ENCODE measurements at regions not wholly inside any gene's neighbourhood (a gene's known extent, or its start where the extent isn't known, plus 50 kb on each side); places are given as distances from the start of the nearest gene placed in this dataset.

- no peak for DNase-seq (ENCODE audit: low read depth in 1 of 2, low spot score in 2 of 2)
- H3K36me3 ChIP-seq: no peaks in the 10 kb centered on the region
- H3K4me1 ChIP-seq (replicated peaks): 0 out of 2 replicates have a peak, but pooled peaks cover 7% of the 10 kb centered on the region
- H3K9me3 ChIP-seq (replicated peaks): no peaks in the 10 kb centered on the region
- no peaks in the 10 kb centered on the region for H3K27me3 ChIP-seq (replicated peaks)
- no peak overlapping the region for H3K4me3 ChIP-seq
- H3K27ac ChIP-seq: no peak overlapping the region
Observed at GRCh38 chr9:92180002-92180400, 64.8 kb upstream of the SPTLC1 start.

- Histone ChIP-seq H3K4me3 (no peak overlapping the region), H3K4me1 (replicated peaks) (0 out of 2 replicates have a peak, but pooled peaks cover 7% of the 10 kb centered on the region), H3K27me3 (replicated peaks) (no peaks in the 10 kb centered on the region), H3K27ac (no peak overlapping the region), H3K36me3 (no peaks in the 10 kb centered on the region), H3K9me3 (replicated peaks) (no peaks in the 10 kb centered on the region)
- no peak for DNase-seq (ENCODE audit: low read depth in 1 of 2, low spot score in 2 of 2)
Observed at GRCh38 chr9:92179286-92180001, 64.2 kb upstream of the SPTLC1 start.

GRCh38 chr9:92177591-92177990, 62.4 kb upstream of the SPTLC1 start:
- H3K27ac ChIP-seq: no peak overlapping the region
- no peak overlapping the region for H3K4me3 ChIP-seq
- no peaks in the 10 kb centered on the region for H3K27me3 ChIP-seq (replicated peaks)
- no peaks in the 10 kb centered on the region for H3K36me3 ChIP-seq
- 0 out of 2 replicates have a peak, but pooled peaks cover 7% of the 10 kb centered on the region for H3K4me1 ChIP-seq (replicated peaks)
- peaks cover 2% of the 10 kb centered on the region; the same call in 1 of the 2 replicates for H3K9me3 ChIP-seq (replicated peaks)
- DNase-seq (ENCODE audit: low read depth in 1 of 2, low spot score in 2 of 2): no peak

- Histone ChIP-seq H3K36me3 (no peaks in the 10 kb centered on the region), H3K4me1 (replicated peaks) (0 out of 2 replicates have a peak, but pooled peaks cover 7% of the 10 kb centered on the region), H3K27me3 (replicated peaks) (no peaks in the 10 kb centered on the region), H3K4me3 (no peak overlapping the region), H3K9me3 (replicated peaks) (peaks cover 2% of the 10 kb centered on the region; the same call in 1 of the 2 replicates), H3K27ac (no peak overlapping the region)
- no peak for DNase-seq (ENCODE audit: low read depth in 1 of 2, low spot score in 2 of 2)
Observed at GRCh38 chr9:92176800-92177185, 61.6 kb upstream of the SPTLC1 start.

- no peak for DNase-seq (ENCODE audit: low read depth in 1 of 2, low spot score in 2 of 2)
- no peaks in the 10 kb centered on the region for H3K36me3 ChIP-seq
- H3K4me1 ChIP-seq (replicated peaks): 0 out of 2 replicates have a peak, but pooled peaks cover 7% of the 10 kb centered on the region
- peaks cover 2% of the 10 kb centered on the region; the same call in 1 of the 2 replicates for H3K9me3 ChIP-seq (replicated peaks)
- H3K4me3 ChIP-seq: no peak overlapping the region
- no peak overlapping the region for H3K27ac ChIP-seq
- H3K27me3 ChIP-seq (replicated peaks): no peaks in the 10 kb centered on the region
Observed at GRCh38 chr9:92176068-92176799, 61.0 kb upstream of the SPTLC1 start.

GRCh38 chr9:92175441-92175840, 60.2 kb upstream of the SPTLC1 start:
- no peak for DNase-seq (ENCODE audit: low read depth in 1 of 2, low spot score in 2 of 2)
- Histone ChIP-seq H3K27me3 (replicated peaks) (no peaks in the 10 kb centered on the region), H3K27ac (no peak overlapping the region), H3K4me3 (no peak overlapping the region), H3K4me1 (replicated peaks) (no peaks in the 10 kb centered on the region), H3K36me3 (no peaks in the 10 kb centered on the region), H3K9me3 (replicated peaks) (peaks cover 2% of the 10 kb centered on the region; the same call in 1 of the 2 replicates)

GRCh38 chr9:92173318-92173717, 58.1 kb upstream of the SPTLC1 start:
- H3K27me3 ChIP-seq (replicated peaks): no peaks in the 10 kb centered on the region

GRCh38 chr9:92171822-92172221, 56.6 kb upstream of the SPTLC1 start:
- H3K9me3 ChIP-seq (replicated peaks): peaks cover 2% of the 10 kb centered on the region; the same call in 1 of the 2 replicates
- no peaks in the 10 kb centered on the region for H3K27me3 ChIP-seq (replicated peaks)
- no peaks in the 10 kb centered on the region for H3K36me3 ChIP-seq
- no peaks in the 10 kb centered on the region for H3K4me1 ChIP-seq (replicated peaks)
- no peak overlapping the region for H3K27ac ChIP-seq
- DNase-seq (ENCODE audit: low read depth in 1 of 2, low spot score in 2 of 2): no peak
- H3K4me3 ChIP-seq: no peak overlapping the region

More at GRCh38 chr9:92173318-92173717, 58.1 kb upstream of the SPTLC1 start:
- no peaks in the 10 kb centered on the region for H3K36me3 ChIP-seq
- no peak overlapping the region for H3K27ac ChIP-seq
- no peak for DNase-seq (ENCODE audit: low read depth in 1 of 2, low spot score in 2 of 2)
- no peak overlapping the region for H3K4me3 ChIP-seq
- peaks cover 2% of the 10 kb centered on the region; the same call in 1 of the 2 replicates for H3K9me3 ChIP-seq (replicated peaks)
- no peaks in the 10 kb centered on the region for H3K4me1 ChIP-seq (replicated peaks)

- Histone ChIP-seq H3K27ac (no peak overlapping the region), H3K9me3 (replicated peaks) (peaks cover 2% of the 10 kb centered on the region; the same call in 1 of the 2 replicates), H3K36me3 (no peaks in the 10 kb centered on the region), H3K4me3 (no peak overlapping the region), H3K27me3 (replicated peaks) (no peaks in the 10 kb centered on the region), H3K4me1 (replicated peaks) (no peaks in the 10 kb centered on the region)
- no peak for DNase-seq (ENCODE audit: low read depth in 1 of 2, low spot score in 2 of 2)
Observed at GRCh38 chr9:92171281-92171680, 56.1 kb upstream of the SPTLC1 start.

GRCh38 chr9:92170848-92171247, 55.6 kb upstream of the SPTLC1 start:
- no peaks in the 10 kb centered on the region for H3K36me3 ChIP-seq
- H3K27me3 ChIP-seq (replicated peaks): no peaks in the 10 kb centered on the region
- peaks cover 2% of the 10 kb centered on the region; the same call in 1 of the 2 replicates for H3K9me3 ChIP-seq (replicated peaks)
- DNase-seq (ENCODE audit: low read depth in 1 of 2, low spot score in 2 of 2): no peak
- H3K4me1 ChIP-seq (replicated peaks): no peaks in the 10 kb centered on the region
- H3K27ac ChIP-seq: no peak overlapping the region
- no peak overlapping the region for H3K4me3 ChIP-seq

- no peak overlapping the region for H3K27ac ChIP-seq
- no peaks in the 10 kb centered on the region for H3K36me3 ChIP-seq
- H3K4me1 ChIP-seq (replicated peaks): no peaks in the 10 kb centered on the region
- no peak overlapping the region for H3K4me3 ChIP-seq
- H3K9me3 ChIP-seq (replicated peaks): 0 out of 2 replicates have a peak, but pooled peaks cover 3% of the 10 kb centered on the region
- no peaks in the 10 kb centered on the region for H3K27me3 ChIP-seq (replicated peaks)
- DNase-seq (ENCODE audit: low read depth in 1 of 2, low spot score in 2 of 2): no peak
Observed at GRCh38 chr9:92165484-92165883, 50.3 kb upstream of the SPTLC1 start.
